PC-3 (cell line): ENCODE measurements at regions not wholly inside any gene's neighbourhood (a gene's known extent, or its start where the extent isn't known, plus 50 kb on each side); places are given as distances from the start of the nearest gene placed in this dataset.

ENCODE experiments used
- ATAC-seq: fragments of 200-7000 bp; cut with Tn5 transposase; 2 replicates; pipeline ENCODE4 v1.9.1; 2020; ENCODE audit warnings: mild to moderate bottlenecking, moderate library complexity
- BruUV-seq: library from RNA; stranded (reverse); fragments of 400-500 nt; replicated peaks from 2 replicates; lab custom pipeline; 2021; lab: Mats Ljungman, UMichigan
- CTCF ChIA-PET: fragments of 300-600 bp; sonication (Branson Sonifier 250); formaldehyde crosslinking; loops from one replicate; lab custom pipeline; 2022; ENCODE audit warnings: antibody characterized with exemption; lab: Charles Lee
- POLR2A ChIA-PET: fragments of 300-600 bp; sonication (Branson Sonifier 250); formaldehyde crosslinking; loops from one replicate; lab custom pipeline; 2022; ENCODE audit warnings: antibody characterized with exemption; ENCODE audit not compliant: unreplicated experiment; lab: Charles Lee
- DNase-seq: peaks from one replicate; pipeline ENCODE4 v3.0.0-alpha.2; 2015
- H2AFZ ChIP-seq: fragments of 300-600 bp; sonication (generic); 2 replicates; pipeline ENCODE4 v1.6.0; 2016; ENCODE audit warnings: antibody characterized with exemption, low read length
- H3F3A ChIP-seq: fragments of 300-600 bp; sonication (generic); one replicate; pipeline ENCODE4 v1.6.0; 2017; ENCODE audit warnings: antibody characterized with exemption, low read length, control low read depth, mild to moderate bottlenecking; ENCODE audit not compliant: unreplicated experiment
- H3K27ac ChIP-seq: fragments of 300-600 bp; sonication (generic); 2 replicates; pipeline ENCODE4 v1.5.1; 2016; ENCODE audit warnings: mild to moderate bottlenecking, low read length
- H3K27me3 ChIP-seq: fragments of 300-600 bp; sonication (generic); 2 replicates; pipeline ENCODE4 v1.6.1; 2016; ENCODE audit warnings: low read length, mixed read lengths
- H3K36me3 ChIP-seq: fragments of 300-600 bp; sonication (generic); 2 replicates; pipeline ENCODE4 v1.6.1; 2016; ENCODE audit warnings: low read depth, mixed run types, low read length, mixed read lengths
- H3K4me1 ChIP-seq: fragments of 300-600 bp; sonication (generic); 2 replicates; pipeline ENCODE4 v1.5.1; 2016; ENCODE audit warnings: low read length; ENCODE audit not compliant: insufficient read depth
- H3K4me2 ChIP-seq: fragments of 300-600 bp; sonication (generic); 2 replicates; pipeline ENCODE4 v1.6.0; 2016; ENCODE audit warnings: low read length
- H3K4me3 ChIP-seq: fragments of 300-600 bp; sonication (generic); 2 replicates; pipeline ENCODE4 v1.5.1; 2016; ENCODE audit warnings: mild to moderate bottlenecking, low read length, mixed read lengths
- H3K79me2 ChIP-seq: fragments of 300-600 bp; sonication (generic); 2 replicates; pipeline ENCODE4 v1.6.1; 2017; ENCODE audit warnings: low read length, mixed read lengths
- H3K9ac ChIP-seq: fragments of 300-600 bp; sonication (generic); 2 replicates; pipeline ENCODE4 v1.6.0; 2016; ENCODE audit warnings: mild to moderate bottlenecking, low read length
- H3K9me2 ChIP-seq: fragments of 300-600 bp; sonication (generic); replicated peaks from 2 replicates; pipeline ENCODE4 v1.6.1; 2016; ENCODE audit warnings: mixed run types, low read length, mixed read lengths
- H3K9me3 ChIP-seq: fragments of 300-600 bp; sonication (generic); 2 replicates; pipeline ENCODE4 v1.6.1; 2016; ENCODE audit warnings: low read length, mixed read lengths
- H4K20me1 ChIP-seq: fragments of 300-600 bp; sonication (generic); 2 replicates; pipeline ENCODE4 v1.6.1; 2016; ENCODE audit warnings: low read length, mixed read lengths
- EZH2 ChIP-seq: fragments of 300-600 bp; sonication (generic); IDR thresholded peaks from one replicate; pipeline ENCODE4 v1.6.1; 2017; ENCODE audit warnings: antibody characterized with exemption, mild to moderate bottlenecking, low read length; ENCODE audit not compliant: unreplicated experiment
- EZH2phosphoT487 ChIP-seq: fragments of 300-600 bp; sonication (generic); IDR thresholded peaks from 2 replicates; pipeline ENCODE4 v1.6.1; 2018; ENCODE audit warnings: mild to moderate bottlenecking, antibody characterized with exemption, low read length, borderline replicate concordance
- intact Hi-C: fragments of 100-400 bp; cut with micrococcal nuclease; formaldehyde crosslinking; loops from 2 replicates; pipeline ENCODE4 v1.9.0; 2023
- TF ChIP-seq, protein P1 (sequence below): fragments of 300-600 bp; sonication (generic); conservative IDR thresholded peaks from 2 replicates; pipeline ENCODE4 v1.5.1; 2017; ENCODE audit warnings: antibody characterized with exemption, low read depth, mild to moderate bottlenecking, low read length

DNA sequence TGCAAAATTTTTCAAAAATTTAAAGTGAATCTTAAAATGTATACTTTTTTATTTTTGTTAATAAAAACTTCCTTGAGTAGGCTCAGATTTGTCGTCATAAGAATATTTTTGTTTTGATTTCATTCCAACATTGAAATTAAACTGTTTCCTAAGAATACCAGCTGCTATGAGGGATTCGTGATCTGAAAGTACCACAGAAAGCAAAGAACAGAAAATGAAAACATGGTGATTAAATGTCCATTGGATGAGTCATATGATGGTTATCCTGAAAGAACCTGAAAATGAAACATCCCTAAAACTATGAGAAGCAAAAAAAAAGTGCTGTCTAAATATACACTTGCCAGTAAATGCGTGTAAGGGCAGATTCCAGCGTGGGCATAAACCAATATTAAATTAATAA is 143.8 kb downstream of the GMNC start:
- no peak overlapping the region for H3K4me3 ChIP-seq

DNA sequence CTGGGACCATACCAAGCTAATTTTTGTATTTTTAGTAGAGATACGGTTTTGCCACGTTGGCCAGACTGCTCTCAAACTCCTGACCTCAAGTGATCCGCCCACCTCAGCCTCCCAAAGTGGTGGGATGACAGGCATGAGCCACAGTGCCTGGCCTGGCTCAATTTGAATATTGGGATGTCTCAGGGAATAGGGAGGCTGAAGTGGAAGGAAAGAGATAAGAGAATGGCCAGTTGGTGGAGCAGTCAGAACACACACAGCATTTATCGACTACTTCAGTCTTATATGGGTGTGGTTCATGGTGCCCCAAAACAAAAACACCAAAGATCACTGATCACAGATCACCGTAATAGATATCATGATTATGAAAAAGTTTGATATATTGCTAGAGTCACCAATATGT is 144.4 kb downstream of the GMNC start:
- H3K27me3 ChIP-seq: no peaks in the 10 kb centered on the region
- H3K9ac ChIP-seq: no peak overlapping the region
- DNase-seq (no peak), ATAC-seq (no peak; the same call in 1 of the 2 replicates)
- H3K79me2 ChIP-seq: no peaks in the 10 kb centered on the region
- H3K9me2 ChIP-seq: no peaks in the 10 kb centered on the region
- H3K9me3 ChIP-seq: no peaks in the 10 kb centered on the region
- no peak overlapping the region for H2AFZ ChIP-seq
- BruUV-seq: no TSS peak
- no peaks in the 10 kb centered on the region for H4K20me1 ChIP-seq
- H3K4me3 ChIP-seq: no peak overlapping the region
- no peak overlapping the region for H3K4me2 ChIP-seq
- no peak overlapping the region for H3K27ac ChIP-seq
- no peaks in the 10 kb centered on the region for H3K4me1 ChIP-seq
- TF ChIP-seq, protein P1, sequence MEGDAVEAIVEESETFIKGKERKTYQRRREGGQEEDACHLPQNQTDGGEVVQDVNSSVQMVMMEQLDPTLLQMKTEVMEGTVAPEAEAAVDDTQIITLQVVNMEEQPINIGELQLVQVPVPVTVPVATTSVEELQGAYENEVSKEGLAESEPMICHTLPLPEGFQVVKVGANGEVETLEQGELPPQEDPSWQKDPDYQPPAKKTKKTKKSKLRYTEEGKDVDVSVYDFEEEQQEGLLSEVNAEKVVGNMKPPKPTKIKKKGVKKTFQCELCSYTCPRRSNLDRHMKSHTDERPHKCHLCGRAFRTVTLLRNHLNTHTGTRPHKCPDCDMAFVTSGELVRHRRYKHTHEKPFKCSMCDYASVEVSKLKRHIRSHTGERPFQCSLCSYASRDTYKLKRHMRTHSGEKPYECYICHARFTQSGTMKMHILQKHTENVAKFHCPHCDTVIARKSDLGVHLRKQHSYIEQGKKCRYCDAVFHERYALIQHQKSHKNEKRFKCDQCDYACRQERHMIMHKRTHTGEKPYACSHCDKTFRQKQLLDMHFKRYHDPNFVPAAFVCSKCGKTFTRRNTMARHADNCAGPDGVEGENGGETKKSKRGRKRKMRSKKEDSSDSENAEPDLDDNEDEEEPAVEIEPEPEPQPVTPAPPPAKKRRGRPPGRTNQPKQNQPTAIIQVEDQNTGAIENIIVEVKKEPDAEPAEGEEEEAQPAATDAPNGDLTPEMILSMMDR: no peak
- no peak for TF ChIP-seq EZH2
- no peak for TF ChIP-seq EZH2phosphoT487
- ChIA-PET CTCF (no interaction called here), POLR2A (no interaction called here)
- H3F3A ChIP-seq: no peaks in the 10 kb centered on the region
- H3K36me3 ChIP-seq: no peaks in the 10 kb centered on the region
- intact Hi-C loops: no loop called here

More for the DNA sequence above, 143.8 kb downstream of the GMNC start:
- Histone ChIP-seq H3K9me2 (no peaks in the 10 kb centered on the region), H4K20me1 (no peaks in the 10 kb centered on the region), H3K4me2 (0 out of 2 replicates have a peak overlapping the region, but pooled peaks have one; percentile 0), H2AFZ (no peak overlapping the region), H3K79me2 (no peaks in the 10 kb centered on the region), H3K27me3 (no peaks in the 10 kb centered on the region), H3K36me3 (no peaks in the 10 kb centered on the region), H3K27ac (no peak overlapping the region), H3F3A (no peaks in the 10 kb centered on the region), H3K9me3 (no peaks in the 10 kb centered on the region), H3K4me1 (no peaks in the 10 kb centered on the region), H3K9ac (no peak overlapping the region)
- BruUV-seq: no TSS peak
- ChIA-PET CTCF (no interaction called here), POLR2A (no interaction called here)
- peak; percentile 42; the same call in 1 of the 2 replicates for ATAC-seq
- DNase-seq: peak; percentile 42
- TF ChIP-seq EZH2 (no peak), EZH2phosphoT487 (no peak)
- TF ChIP-seq, protein P1: no peak
- intact Hi-C loops: no loop called here

DNA sequence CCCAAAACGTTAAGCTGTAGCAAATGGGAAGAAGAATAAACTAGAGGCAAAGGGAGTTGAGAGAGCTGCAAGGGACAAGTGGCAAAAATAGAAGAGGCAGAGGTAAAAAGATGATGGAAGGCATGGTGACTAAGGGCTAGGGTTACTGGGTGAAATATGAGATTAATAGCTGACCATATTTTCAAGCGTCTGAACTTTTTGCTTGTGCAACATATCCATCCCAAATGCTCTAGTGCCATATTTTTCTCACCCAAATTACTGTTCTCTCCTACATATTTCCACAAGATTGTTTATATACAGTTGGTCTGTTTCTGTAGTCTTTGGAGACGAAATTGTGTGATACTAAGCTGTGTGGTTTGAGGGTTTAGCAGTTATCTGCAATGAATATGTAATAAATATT is 145.5 kb downstream of the GMNC start:
- POLR2A ChIA-PET: no interaction called here
- Histone ChIP-seq H4K20me1 (no peaks in the 10 kb centered on the region), H3K4me3 (no peak overlapping the region), H3K27me3 (no peaks in the 10 kb centered on the region), H3K79me2 (no peaks in the 10 kb centered on the region), H2AFZ (no peak overlapping the region), H3F3A (no peaks in the 10 kb centered on the region), H3K9me2 (no peaks in the 10 kb centered on the region), H3K36me3 (no peaks in the 10 kb centered on the region), H3K4me1 (no peaks in the 10 kb centered on the region), H3K9me3 (no peaks in the 10 kb centered on the region), H3K4me2 (no peak overlapping the region), H3K27ac (no peak overlapping the region), H3K9ac (no peak overlapping the region)
- TF ChIP-seq, protein P1: no peak
- TF ChIP-seq EZH2 (no peak), EZH2phosphoT487 (no peak)
- intact Hi-C loops: no loop called here
- DNase-seq: no peak
- no TSS peak for BruUV-seq
- CTCF ChIA-PET: no interaction called here
- ATAC-seq: no peak
